GM19035 (cell line): ENCODE measurements at regions not wholly inside any gene's neighbourhood (a gene's known extent, or its start where the extent isn't known, plus 50 kb on each side); places are given as distances from the start of the nearest gene placed in this dataset.

ENCODE experiments used
- ATAC-seq: cut with Tn5 transposase; IDR thresholded peaks from one replicate; pipeline ENCODE4 v1.9.1; 2021; ENCODE audit not compliant: unreplicated experiment

GRCh38 chr5:7010591-7010990 lies 297.4 kb downstream of the TENT4A start:
- no peak for ATAC-seq

- ATAC-seq = no peak
These were observed 298.8 kb downstream of the TENT4A start for GRCh38 chr5:7012057-7012456.

- no peak for ATAC-seq
These were observed 301.4 kb downstream of the TENT4A start for GRCh38 chr5:7014611-7015010.

GRCh38 chr5:7015586-7016256 lies 302.5 kb downstream of the TENT4A start:
- no peak for ATAC-seq

GRCh38 chr5:7016999-7017747 lies 303.9 kb downstream of the TENT4A start:
- no peak for ATAC-seq

- ATAC-seq = no peak
These were observed 305.0 kb downstream of the TENT4A start for GRCh38 chr5:7018198-7018597.

GRCh38 chr5:7018601-7019000 lies 305.4 kb downstream of the TENT4A start:
- ATAC-seq = no peak

GRCh38 chr5:7036192-7036835 lies 323.1 kb downstream of the TENT4A start:
- ATAC-seq = no peak

- ATAC-seq = no peak
These were observed 325.8 kb downstream of the TENT4A start for GRCh38 chr5:7039074-7039473.

- no peak for ATAC-seq
These were observed 326.9 kb downstream of the TENT4A start for GRCh38 chr5:7040111-7040510.

- ATAC-seq = no peak
These were observed 330.6 kb downstream of the TENT4A start for GRCh38 chr5:7043797-7044196.

- ATAC-seq = no peak
These were observed 334.5 kb downstream of the TENT4A start for GRCh38 chr5:7047511-7048261.

- ATAC-seq = no peak
These were observed 337.8 kb downstream of the TENT4A start for GRCh38 chr5:7050986-7051385.

GRCh38 chr5:7053125-7053524 lies 339.9 kb downstream of the TENT4A start:
- no peak for ATAC-seq

GRCh38 chr5:7053528-7054209 lies 340.4 kb downstream of the TENT4A start:
- no peak for ATAC-seq

- no peak for ATAC-seq
These were observed 329.3 kb upstream of the ADCY2 start for GRCh38 chr5:7066471-7067235.

- no peak for ATAC-seq
These were observed 327.8 kb upstream of the ADCY2 start for GRCh38 chr5:7068156-7068555.

GRCh38 chr5:7068899-7069298 lies 327.0 kb upstream of the ADCY2 start:
- ATAC-seq = no peak

GRCh38 chr5:7072188-7072587 lies 323.8 kb upstream of the ADCY2 start:
- no peak for ATAC-seq

GRCh38 chr5:7073666-7074065 lies 322.3 kb upstream of the ADCY2 start:
- no peak for ATAC-seq
